IPS DF 4.7 (cell line): ENCODE measurements at regions not wholly inside any gene's neighbourhood (a gene's known extent, or its start where the extent isn't known, plus 50 kb on each side); places are given as distances from the start of the nearest gene placed in this dataset.
"Not testable (repeated sequence)": the region's sequence is repeated elsewhere in the genome, so short reads cannot be mapped to it uniquely, and the experiment has no call there.

Experiments used
- DNase-seq: peaks from one replicate; pipeline ENCODE4 v3.0.0-alpha.2; 2013; ENCODE audit warnings: low spot score; ENCODE audit errors: extremely low read depth

DNA sequence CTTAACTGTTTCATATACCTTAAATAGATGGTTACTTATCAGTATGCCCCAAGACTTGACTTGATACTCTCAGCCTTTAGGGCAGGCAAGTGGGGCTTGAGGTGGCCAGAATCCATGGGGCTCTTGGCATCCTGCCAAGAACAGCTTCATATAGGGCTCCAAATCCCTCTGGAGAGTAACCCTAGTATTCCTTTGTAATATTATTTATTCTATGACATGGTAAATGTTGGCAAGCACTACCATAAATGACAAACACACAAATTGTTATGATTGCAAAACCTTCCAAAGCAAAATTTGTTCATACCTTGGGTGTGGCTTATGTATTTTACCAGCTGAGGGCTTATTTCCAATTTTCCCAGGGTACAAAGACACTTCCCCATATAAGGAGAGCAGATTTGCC, 257.4 kb upstream of the TRPC7 start:
- no peak for DNase-seq

- no peak for DNase-seq
Measured at GRCh38 chr5:136621743-136622142, 256.4 kb upstream of the TRPC7 start.

- no peak for DNase-seq
Measured at GRCh38 chr5:136620621-136621020, 255.3 kb upstream of the TRPC7 start.

- DNase-seq = no peak
Measured at GRCh38 chr5:136620016-136620419, 254.7 kb upstream of the TRPC7 start.

DNA sequence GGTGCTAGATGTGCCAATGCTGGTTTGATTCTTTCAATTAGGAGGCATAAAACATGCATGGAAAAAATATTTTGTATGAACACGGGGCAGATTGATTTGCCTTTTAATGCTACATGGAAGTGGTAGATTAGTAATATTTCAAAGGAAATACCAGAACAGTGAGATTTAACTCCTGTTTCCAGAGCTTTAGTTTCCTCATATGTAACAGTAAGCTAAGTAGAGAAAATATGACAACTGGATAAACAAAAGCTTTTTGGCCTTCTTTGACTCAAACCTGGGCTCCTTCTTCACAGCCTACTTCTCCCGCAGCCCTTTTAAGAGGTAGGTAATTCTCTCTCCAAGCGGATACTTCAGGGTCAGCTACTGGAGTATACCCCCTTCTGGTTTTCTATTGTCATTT, 254.2 kb upstream of the TRPC7 start:
- DNase-seq = no peak

- DNase-seq = no peak
Measured at GRCh38 chr5:136615251-136616119, 250.1 kb upstream of the TRPC7 start.

DNA sequence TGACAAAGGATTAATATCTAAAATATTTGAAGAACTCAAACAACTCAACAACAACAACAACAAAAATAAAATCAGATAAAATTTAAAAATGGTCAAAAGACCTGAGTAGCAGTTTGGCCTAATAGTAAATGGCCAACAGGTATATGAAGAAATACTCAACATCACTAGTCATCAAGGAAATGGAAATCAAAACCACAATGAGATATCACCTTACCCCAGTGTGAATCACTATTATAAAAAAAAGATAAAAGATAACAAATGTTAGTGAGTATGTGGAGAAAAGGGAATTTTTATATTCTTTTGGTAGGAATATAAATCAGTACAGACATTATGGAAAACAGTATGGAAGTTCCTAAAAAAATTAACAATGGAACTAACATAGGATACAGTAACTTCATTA, 247.9 kb upstream of the TRPC7 start:
- DNase-seq = no peak

GRCh38 chr5:136605638-136606037, 240.3 kb upstream of the TRPC7 start:
- DNase-seq = no peak

- no peak for DNase-seq
Measured at GRCh38 chr5:136600306-136600705, 235.0 kb upstream of the TRPC7 start.

- DNase-seq = no peak
Measured at GRCh38 chr5:136598802-136599404, 233.6 kb upstream of the TRPC7 start.

- DNase-seq = no peak
Measured at GRCh38 chr5:136594416-136594815, 229.1 kb upstream of the TRPC7 start.

- no peak for DNase-seq
Measured at GRCh38 chr5:136590581-136590980, 225.2 kb upstream of the TRPC7 start.

DNA sequence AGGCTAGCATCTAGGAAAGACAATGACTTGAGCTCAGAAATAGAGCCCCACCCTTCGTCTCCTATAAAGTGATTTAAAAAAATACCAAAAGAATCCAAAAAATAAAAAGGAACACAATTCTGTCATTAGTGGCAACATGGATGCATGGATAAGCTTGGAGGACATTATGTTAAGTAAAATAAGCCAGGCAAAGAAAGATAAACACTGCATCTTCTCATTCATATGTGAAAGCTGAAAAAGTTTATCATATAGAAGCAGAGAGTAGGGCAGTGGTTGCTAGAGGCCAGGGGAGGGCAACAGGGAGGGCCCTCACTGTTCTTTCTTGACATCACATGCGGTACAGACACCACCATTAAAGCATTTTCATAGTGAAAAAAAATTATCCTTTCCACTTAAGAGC, 220.9 kb upstream of the TRPC7 start:
- no peak for DNase-seq

DNA sequence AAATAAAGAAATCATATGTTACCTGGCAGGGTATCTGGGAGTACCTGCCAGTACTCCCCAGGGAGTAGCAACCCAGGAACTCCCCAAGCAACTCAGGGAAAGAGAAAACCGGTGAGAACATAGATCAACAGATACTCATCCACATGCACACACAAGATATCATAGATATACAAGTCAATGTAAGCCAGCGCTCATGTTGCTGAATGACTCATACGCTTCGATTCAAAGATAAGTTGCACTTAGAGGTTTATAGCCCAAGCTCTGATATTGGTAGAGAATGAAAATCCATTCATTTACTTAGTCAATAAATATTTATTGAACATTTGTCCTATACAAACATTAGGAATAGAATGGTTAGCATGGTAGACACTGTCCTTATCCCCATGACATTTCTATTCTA, 219.1 kb upstream of the TRPC7 start:
- no peak for DNase-seq

DNA sequence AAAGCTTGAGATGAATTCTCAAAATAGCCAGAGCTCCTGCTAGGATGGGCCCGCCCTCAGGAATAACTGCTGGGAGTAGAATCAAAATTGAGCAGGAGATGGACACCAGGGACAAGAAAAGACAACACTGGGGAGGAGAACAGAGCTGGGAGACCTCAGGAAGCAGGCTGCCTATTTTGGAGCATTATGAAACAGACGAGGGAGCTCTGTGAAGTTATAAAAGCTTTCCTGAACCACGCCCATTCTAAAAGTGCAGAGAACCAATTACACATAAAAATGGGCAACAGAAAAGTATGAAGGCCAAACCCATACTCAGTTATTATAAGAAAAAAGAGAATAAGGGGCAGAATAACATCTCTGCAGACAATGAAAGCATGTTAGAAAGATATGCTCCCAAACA, 213.9 kb upstream of the TRPC7 start:
- no peak for DNase-seq

DNA sequence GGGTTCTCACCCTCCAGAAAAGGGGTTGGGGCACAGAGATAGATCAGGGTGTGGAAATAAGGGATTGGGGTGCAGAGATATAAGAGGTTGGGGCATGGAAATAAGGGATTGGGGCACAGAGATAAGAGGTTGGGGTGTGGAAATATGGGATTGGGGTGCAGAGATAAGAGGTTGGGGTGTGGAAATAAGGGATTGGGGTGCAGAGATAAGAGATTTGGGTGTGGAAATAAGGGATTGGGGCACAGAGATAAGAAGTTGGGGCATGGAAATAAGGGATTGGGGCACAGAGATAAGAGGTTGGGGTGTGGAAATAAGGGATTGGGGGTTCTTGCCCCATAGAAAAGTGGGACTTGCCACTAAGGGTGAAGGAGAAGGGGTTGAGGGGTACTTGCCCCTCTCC, 204.5 kb upstream of the TRPC7 start:
- DNase-seq = not testable (repeated sequence)

GRCh38 chr5:136565457-136565856, 200.1 kb upstream of the TRPC7 start:
- DNase-seq = not testable (repeated sequence)

DNA sequence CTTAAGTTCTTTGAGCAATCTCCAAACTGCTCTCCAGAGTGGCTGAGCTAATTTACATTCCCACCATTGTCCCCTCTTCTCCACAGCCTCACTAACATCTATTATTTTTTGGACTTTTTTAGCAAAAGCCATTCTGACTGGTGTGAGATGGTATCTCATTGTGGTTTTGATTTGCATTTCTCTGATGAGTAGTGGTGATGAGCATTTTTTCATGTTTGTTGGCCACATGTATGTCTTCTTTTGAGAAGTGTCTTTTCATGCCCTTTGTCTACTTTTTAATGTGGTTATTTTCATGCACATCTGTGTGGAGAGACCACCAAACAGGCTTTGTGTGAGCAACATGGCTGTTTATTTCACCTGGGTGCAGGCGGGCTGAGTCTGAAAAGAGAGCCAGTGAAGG, 199.7 kb upstream of the TRPC7 start:
- DNase-seq = not testable (repeated sequence)

DNA sequence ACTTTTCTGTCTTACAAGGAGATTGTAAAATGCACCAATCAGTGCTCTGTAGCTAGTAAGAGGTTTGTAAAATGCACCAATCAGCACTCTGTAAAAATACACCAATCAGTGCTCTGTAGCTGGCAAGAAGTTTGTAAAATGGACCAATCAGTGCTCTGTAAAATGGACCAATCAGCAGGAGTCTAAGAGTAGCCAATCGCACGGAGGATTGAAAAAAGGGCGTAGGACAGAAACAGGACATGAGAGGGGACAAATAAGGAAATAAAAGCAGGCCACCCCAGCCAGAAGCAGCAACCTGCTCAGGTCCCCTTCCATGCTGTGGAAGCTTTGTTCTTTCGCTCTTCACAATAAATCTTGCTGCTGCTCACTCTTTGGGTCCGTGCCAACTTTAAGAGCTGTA, 199.1 kb upstream of the TRPC7 start:
- DNase-seq = not testable (repeated sequence)

- DNase-seq = no peak
Measured at GRCh38 chr5:136563489-136563888, 198.1 kb upstream of the TRPC7 start.

DNA sequence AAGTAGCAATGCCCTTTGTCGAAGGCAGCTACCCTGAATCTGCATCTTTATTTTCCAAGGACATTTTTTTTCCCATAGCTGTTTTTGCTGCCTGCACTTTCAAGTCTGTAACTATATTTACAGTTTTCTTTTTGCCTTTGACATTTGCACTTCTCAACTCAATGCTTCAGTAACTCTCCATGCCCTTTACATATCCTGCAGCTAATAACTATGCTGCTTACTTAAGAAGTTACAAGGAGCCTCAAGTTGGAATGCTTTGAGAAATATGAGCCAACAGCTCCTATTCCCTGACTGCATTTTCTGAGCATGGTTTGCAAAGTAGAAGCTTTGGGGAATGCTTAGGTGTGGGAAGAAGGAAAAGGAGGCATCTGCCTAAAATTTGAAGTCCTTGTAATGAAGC, 194.8 kb upstream of the TRPC7 start:
- DNase-seq = no peak

GRCh38 chr5:136559651-136560050, 194.3 kb upstream of the TRPC7 start:
- DNase-seq = no peak

DNA sequence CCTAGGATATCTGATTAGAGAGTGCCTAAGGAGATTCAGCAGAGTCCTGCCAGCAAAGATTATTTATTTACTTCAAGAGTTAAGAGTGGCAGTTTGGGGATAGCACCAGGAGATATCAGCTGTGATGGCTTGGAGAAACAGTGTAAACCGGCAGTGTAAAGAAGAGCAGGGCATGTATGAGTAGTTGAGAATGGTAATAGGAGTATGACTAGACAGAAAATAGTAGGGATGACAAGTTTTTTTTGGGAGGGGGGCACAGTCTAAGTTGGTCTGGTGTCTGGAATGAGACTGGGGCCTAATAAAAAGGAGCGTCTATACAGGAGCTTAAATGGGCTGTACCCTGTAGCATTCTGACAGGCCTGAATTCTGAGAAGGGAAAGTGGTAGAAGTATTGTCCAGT, 181.8 kb upstream of the TRPC7 start:
- not testable (repeated sequence) for DNase-seq
